ENCODE measurements at regions not wholly inside any gene's neighbourhood (a gene's known extent, or its start where the extent isn't known, plus 50 kb on each side); places are given as distances from the start of the nearest gene placed in this dataset.

GRCh38 chr1:163824490-163824889, 502.7 kb downstream of the NUF2 start:
- TF ChIP-seq SIN3A (IDR thresholded peaks at IDR 0.05; ENCODE audit: borderline replicate concordance, insufficient read depth, low read depth, low read length): no peak
- no peak for TF ChIP-seq CTCF (IDR thresholded peaks at IDR 0.05)
